ENCODE measurements at regions not wholly inside any gene's neighbourhood (a gene's known extent, or its start where the extent isn't known, plus 50 kb on each side); places are given as distances from the start of the nearest gene placed in this dataset.
A peak's percentile ranks its signal among the peaks of the same experiment; 100 is the strongest.

DNA sequence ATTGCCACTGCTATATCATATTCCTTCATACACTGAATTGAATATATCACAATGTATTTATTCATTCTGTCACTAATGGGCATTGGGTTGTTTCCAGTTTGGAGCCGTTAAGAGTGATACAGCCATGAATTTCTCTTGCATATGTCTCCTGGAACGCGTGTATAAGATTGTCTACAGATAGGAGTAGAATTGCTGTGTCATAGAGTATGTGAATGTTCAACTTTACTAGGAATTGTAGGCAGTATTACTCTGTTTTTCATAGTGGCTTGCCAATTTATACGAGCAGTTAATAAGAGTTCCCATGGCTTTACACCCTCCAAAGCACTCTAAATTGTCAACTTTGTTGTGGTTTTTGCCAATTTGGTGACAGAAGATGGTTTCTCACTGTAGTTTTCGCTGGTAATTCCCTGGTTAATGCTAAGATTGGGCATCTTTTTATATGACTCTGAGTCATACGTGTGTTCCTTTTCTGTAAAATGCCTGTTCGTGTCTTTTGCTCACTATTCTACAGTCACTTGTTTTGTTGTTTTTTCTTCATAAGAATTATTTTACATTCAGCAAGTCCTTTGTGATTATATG is 136.1 kb upstream of the LIPC start:
- ATAC-seq (ENCODE audit: low read depth in 2 of 2) (no peak), DNase-seq (no peak)
- Mint-ChIP-seq H3K27ac (no peak overlapping the region), H3K4me1 (no peaks in the 10 kb centered on the region), H3K9me3 (peaks cover 8 to 25% (median 11%) of the 10 kb centered on the region in 7 donors), H3K36me3 (no peaks in the 10 kb centered on the region), H3K27me3 (peaks cover 2 to 12% (median 8%) of the 10 kb centered on the region in 3 donors), H3K4me3 (no peak overlapping the region)

- no peak for DNase-seq
- H3K4me3 Mint-ChIP-seq: no peak overlapping the region
- no peak for ATAC-seq (ENCODE audit: low read depth in 2 of 2)
- no peak overlapping the region for H3K27ac Mint-ChIP-seq
- H3K27me3 Mint-ChIP-seq: peaks cover 5 to 12% (median 8%) of the 10 kb centered on the region in 3 donors
- H3K4me1 Mint-ChIP-seq: no peaks in the 10 kb centered on the region
- H3K36me3 Mint-ChIP-seq: no peaks in the 10 kb centered on the region
- peaks cover 8 to 25% (median 11%) of the 10 kb centered on the region in 7 donors for H3K9me3 Mint-ChIP-seq
These were observed 135.5 kb upstream of the LIPC start for GRCh38 chr15:58296276-58296675.

- DNase-seq (no peak), ATAC-seq (ENCODE audit: low read depth in 2 of 2) (no peak)
- no peaks in the 10 kb centered on the region for H3K4me1 Mint-ChIP-seq
- no peak overlapping the region for H3K27ac Mint-ChIP-seq
- peaks cover 5 to 12% (median 8%) of the 10 kb centered on the region in 3 donors for H3K27me3 Mint-ChIP-seq
- no peaks in the 10 kb centered on the region for H3K36me3 Mint-ChIP-seq
- H3K9me3 Mint-ChIP-seq: peaks cover 1 to 20% (median 6%) of the 10 kb centered on the region in 7 donors
- H3K4me3 Mint-ChIP-seq: no peak overlapping the region
These were observed 134.2 kb upstream of the LIPC start for GRCh38 chr15:58297639-58298038.

GRCh38 chr15:58298879-58299850 is 132.6 kb upstream of the LIPC start:
- Mint-ChIP-seq H3K27ac (peak overlapping the region in 1 of 6 donors; percentile 67), H3K27me3 (peaks cover 5 to 8% (median 8%) of the 10 kb centered on the region in 3 donors), H3K4me3 (no peak overlapping the region), H3K36me3 (no peaks in the 10 kb centered on the region), H3K4me1 (peaks cover 0 to 2% (median 0%) of the 10 kb centered on the region in 3 donors), H3K9me3 (peaks cover 0 to 14% (median 0%) of the 10 kb centered on the region in 7 donors)
- ATAC-seq (ENCODE audit: low read depth in 2 of 2) (no peak), DNase-seq (no peak)

DNA sequence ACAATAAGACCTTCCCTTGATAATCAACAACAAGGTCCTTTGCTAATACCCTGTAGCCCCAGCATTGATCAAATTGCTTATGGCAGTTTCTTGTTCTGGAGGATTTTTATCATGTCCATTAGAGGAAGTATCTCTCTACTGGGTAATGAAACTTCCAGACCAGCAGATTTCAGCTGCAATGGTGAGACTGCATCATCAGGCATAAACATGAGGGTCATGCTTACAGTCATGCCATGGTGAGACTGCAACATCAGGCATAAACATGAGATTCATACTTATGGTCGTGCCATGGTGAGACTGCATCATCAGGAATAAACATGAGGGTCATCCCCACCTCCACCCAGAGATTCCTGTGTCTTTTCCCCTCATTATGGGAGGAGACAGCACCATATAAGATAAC is 129.0 kb upstream of the LIPC start:
- no peak overlapping the region for H3K4me3 Mint-ChIP-seq
- no peak for DNase-seq
- ATAC-seq (ENCODE audit: low read depth in 2 of 2): no peak
- H3K27me3 Mint-ChIP-seq: peaks cover 2 to 11% (median 8%) of the 10 kb centered on the region in 3 donors
- no peak overlapping the region for H3K27ac Mint-ChIP-seq
- H3K9me3 Mint-ChIP-seq: peaks cover 0 to 4% (median 0%) of the 10 kb centered on the region in 7 donors
- H3K36me3 Mint-ChIP-seq: no peaks in the 10 kb centered on the region
- H3K4me1 Mint-ChIP-seq: peaks cover 0 to 2% (median 0%) of the 10 kb centered on the region in 3 donors

- Mint-ChIP-seq H3K27ac (no peak overlapping the region), H3K27me3 (peaks cover 0 to 11% (median 8%) of the 10 kb centered on the region in 3 donors), H3K9me3 (peaks cover 0 to 4% (median 0%) of the 10 kb centered on the region in 7 donors), H3K4me3 (no peak overlapping the region), H3K4me1 (peaks cover 0 to 2% (median 0%) of the 10 kb centered on the region in 3 donors), H3K36me3 (no peaks in the 10 kb centered on the region)
- no peak for ATAC-seq (ENCODE audit: low read depth in 2 of 2)
- DNase-seq: no peak
These were observed 128.6 kb upstream of the LIPC start for GRCh38 chr15:58303236-58303635.

DNA sequence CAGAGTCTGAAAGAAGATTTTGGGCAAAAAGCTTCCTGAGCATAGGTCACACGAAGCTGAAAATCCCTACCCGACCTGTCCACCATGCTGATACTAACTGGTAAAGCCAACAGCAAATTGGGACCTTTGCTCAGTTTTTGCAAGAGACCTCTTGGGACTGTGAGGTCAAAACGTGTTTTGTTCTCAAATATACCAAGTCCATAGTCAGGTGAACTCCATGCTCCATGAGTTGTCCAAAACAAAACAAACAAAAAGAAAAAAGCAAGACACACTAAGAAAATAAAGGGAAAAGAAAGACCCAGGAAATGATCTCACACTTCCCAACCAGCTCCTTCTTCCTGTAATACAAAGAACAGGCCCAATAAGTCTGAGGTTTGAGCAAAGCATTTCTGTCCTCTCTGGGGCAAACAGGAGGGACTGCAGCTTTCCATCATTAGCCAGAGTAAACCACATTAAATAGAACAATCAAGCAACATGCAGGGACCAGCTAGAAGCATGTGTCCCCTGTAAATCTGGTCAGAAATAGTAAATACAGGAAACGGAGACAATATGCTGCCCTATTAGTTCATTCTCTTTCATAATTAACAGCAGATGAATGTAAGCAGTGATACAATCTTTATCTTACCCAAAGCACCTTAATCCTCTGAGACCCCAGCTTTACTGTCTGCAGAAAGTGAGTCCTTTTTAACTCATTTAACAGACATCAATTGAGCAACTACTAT is 125.0 kb upstream of the LIPC start:
- DNase-seq (no peak), ATAC-seq (ENCODE audit: low read depth in 2 of 2) (no peak)
- no peaks in the 10 kb centered on the region for H3K9me3 Mint-ChIP-seq
- no peak overlapping the region for H3K4me3 Mint-ChIP-seq
- peaks cover 0 to 2% (median 0%) of the 10 kb centered on the region in 3 donors for H3K4me1 Mint-ChIP-seq
- H3K27ac Mint-ChIP-seq: no peak overlapping the region
- H3K27me3 Mint-ChIP-seq: peaks cover 0 to 6% (median 0%) of the 10 kb centered on the region in 3 donors
- no peaks in the 10 kb centered on the region for H3K36me3 Mint-ChIP-seq

DNA sequence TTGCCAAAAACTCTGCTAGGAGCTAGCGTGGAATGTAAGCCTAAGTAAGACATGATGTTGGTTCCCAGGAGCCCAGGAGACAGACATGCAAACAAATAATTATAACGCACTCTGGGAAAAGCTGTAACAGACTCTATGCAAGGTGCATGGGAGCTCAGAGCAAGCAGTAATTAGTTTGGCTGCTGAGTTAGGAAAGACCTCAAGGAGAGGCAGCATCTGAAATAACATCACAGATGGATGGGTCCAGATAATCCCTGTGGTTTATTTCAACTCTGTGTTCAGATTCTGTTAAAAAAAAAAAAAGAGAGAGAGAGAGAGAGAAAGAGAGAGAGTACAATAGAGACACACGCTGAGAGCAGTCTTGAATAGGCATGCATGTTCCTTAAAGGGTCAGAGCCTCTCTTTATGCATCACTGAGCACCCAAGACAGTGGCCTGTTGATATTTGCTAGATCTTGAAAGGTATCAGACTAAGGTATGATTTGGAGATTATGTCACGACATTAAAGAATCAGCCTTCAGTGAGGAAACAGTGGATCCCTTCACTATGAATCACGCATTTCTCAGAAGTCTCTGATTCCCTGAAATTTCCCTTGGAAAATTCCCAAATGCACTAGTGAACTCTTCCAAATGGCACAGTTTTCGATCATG is 124.4 kb upstream of the LIPC start:
- Mint-ChIP-seq H3K4me3 (no peak overlapping the region), H3K9me3 (no peaks in the 10 kb centered on the region), H3K27ac (peak overlapping the region in 1 of 6 donors; percentile 41), H3K27me3 (peaks cover 0 to 6% (median 0%) of the 10 kb centered on the region in 3 donors), H3K36me3 (no peaks in the 10 kb centered on the region), H3K4me1 (peaks cover 0 to 2% (median 0%) of the 10 kb centered on the region in 3 donors)
- ATAC-seq (ENCODE audit: low read depth in 2 of 2) (no peak), DNase-seq (no peak)

- Mint-ChIP-seq H3K36me3 (no peaks in the 10 kb centered on the region), H3K4me3 (no peak overlapping the region), H3K27me3 (peaks cover 0 to 6% (median 0%) of the 10 kb centered on the region in 3 donors), H3K27ac (no peak overlapping the region), H3K4me1 (peaks cover 0 to 5% (median 0%) of the 10 kb centered on the region in 3 donors), H3K9me3 (no peaks in the 10 kb centered on the region)
- DNase-seq: no peak
- ATAC-seq (ENCODE audit: low read depth in 2 of 2): no peak
These were observed 122.9 kb upstream of the LIPC start for GRCh38 chr15:58308742-58309355.

DNA sequence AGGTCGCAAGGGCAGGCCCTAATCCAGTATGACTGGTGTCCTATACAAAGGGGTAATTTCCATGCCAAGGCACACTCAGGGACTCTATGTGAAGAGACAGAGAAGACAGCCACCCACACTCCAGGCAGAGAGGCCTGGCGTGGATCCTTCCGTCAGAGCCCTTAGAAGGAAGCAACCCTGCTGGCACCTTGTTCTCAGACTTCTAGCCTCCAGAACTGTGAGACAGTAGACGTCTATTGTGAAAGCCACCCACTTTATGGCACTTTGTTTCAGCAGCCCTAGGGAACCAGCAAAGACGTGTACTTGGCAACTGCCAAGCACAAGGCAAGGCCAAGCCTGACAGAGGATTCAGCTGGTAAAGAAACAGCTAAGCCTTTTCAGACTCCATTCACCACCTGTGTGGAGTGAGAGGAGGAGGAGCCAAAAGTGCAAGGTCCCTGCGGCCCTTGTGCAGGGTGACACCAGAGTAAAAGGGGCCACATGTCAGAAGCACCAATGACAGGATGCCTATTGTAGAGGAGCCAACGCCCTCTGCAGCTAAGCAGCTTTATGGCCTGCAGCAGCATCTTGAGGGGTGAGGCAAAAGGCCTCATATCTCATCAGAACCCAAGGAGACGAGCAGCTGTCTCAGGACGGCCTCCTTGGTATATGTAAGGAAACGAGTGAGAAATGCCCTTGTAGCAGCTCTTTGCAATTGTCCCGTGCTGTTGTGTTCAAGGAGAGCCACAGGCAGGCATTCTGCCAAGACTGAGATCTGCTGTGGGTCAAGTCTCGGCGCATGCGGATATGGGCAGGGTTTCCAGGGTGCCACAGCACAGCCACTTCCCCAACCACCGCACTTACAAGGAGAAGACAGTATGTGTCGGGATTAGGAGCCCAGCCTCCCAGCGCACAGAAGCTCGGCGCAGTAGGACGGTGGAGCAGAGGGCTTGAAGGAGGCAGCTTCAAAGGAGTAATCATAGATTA is 121.5 kb upstream of the LIPC start:
- no peak for ATAC-seq (ENCODE audit: low read depth in 2 of 2)
- Mint-ChIP-seq H3K27ac (no peak overlapping the region), H3K36me3 (no peaks in the 10 kb centered on the region), H3K27me3 (peaks cover 0 to 6% (median 0%) of the 10 kb centered on the region in 3 donors), H3K4me3 (no peak overlapping the region), H3K4me1 (peaks cover 0 to 5% (median 3%) of the 10 kb centered on the region in 3 donors), H3K9me3 (no peaks in the 10 kb centered on the region)
- no peak for DNase-seq

- H3K9me3 Mint-ChIP-seq: no peaks in the 10 kb centered on the region
- ATAC-seq (ENCODE audit: low read depth in 2 of 2): no peak
These were observed 120.2 kb upstream of the LIPC start for GRCh38 chr15:58311556-58311955.

GRCh38 chr15:58312031-58312430 is 119.8 kb upstream of the LIPC start:
- H3K27ac Mint-ChIP-seq: no peak overlapping the region
- DNase-seq (no peak), ATAC-seq (ENCODE audit: low read depth in 2 of 2) (no peak)
- no peaks in the 10 kb centered on the region for H3K9me3 Mint-ChIP-seq
- peaks cover 0 to 5% (median 3%) of the 10 kb centered on the region in 3 donors for H3K4me1 Mint-ChIP-seq
- H3K4me3 Mint-ChIP-seq: no peak overlapping the region
- no peaks in the 10 kb centered on the region for H3K36me3 Mint-ChIP-seq
- no peaks in the 10 kb centered on the region for H3K27me3 Mint-ChIP-seq

More at GRCh38 chr15:58311556-58311955, 120.2 kb upstream of the LIPC start:
- H3K4me3 Mint-ChIP-seq: no peak overlapping the region
- DNase-seq: no peak
- peaks cover 0 to under 1% (median 0%) of the 10 kb centered on the region in 3 donors for H3K27me3 Mint-ChIP-seq
- H3K27ac Mint-ChIP-seq: no peak overlapping the region
- no peaks in the 10 kb centered on the region for H3K36me3 Mint-ChIP-seq
- H3K4me1 Mint-ChIP-seq: peaks cover 0 to 5% (median 3%) of the 10 kb centered on the region in 3 donors
